Activated CD4-positive, alpha-beta T cell treated with anti-CD3 and anti-CD28 coated beads for 1 hour (primary cell): ENCODE measurements at regions not wholly inside any gene's neighbourhood (a gene's known extent, or its start where the extent isn't known, plus 50 kb on each side); places are given as distances from the start of the nearest gene placed in this dataset.
"Not testable (repeated sequence)": the region's sequence is repeated elsewhere in the genome, so short reads cannot be mapped to it uniquely, and the experiment has no call there.

Experiments used
- DNase-seq: peaks from one replicate; pipeline ENCODE4 v3.0.0-alpha.2; 2020

DNA sequence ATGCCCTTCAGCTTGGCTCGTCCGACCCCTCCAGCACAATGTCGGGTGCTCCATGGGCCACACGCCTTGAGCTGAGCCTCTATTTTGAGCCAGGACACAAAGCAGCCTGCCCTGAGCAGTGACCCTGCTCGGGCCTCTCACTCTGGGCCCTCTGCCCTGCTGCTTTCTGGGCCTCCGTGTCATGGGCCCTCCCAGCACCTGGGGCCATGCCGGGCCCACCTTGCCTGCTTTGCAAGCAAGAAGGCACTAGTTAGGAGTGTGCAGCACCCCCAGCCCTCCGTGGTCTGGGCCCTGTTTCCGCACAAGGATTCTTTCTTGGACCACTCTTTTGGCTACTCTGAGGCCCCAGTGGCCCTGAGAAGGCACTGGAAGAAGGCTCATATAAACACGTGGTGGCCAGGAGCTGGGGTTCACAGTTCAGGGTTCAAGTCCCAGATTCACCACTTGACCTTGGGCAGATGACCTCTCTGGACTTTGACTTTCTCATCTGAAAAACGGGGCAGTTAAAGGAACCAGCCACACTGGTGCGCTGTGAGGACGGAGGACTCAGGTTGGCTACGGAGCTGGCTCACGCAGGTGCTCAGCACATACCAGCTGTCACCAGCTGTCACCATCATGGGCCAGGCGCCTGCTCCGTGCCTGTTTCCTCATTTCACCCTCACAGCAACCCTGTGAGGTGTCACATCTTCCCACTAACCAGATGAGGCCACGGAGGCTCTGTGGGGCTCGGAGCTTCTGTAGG is 166.0 kb upstream of the GSE1 start:
- DNase-seq: no peak

DNA sequence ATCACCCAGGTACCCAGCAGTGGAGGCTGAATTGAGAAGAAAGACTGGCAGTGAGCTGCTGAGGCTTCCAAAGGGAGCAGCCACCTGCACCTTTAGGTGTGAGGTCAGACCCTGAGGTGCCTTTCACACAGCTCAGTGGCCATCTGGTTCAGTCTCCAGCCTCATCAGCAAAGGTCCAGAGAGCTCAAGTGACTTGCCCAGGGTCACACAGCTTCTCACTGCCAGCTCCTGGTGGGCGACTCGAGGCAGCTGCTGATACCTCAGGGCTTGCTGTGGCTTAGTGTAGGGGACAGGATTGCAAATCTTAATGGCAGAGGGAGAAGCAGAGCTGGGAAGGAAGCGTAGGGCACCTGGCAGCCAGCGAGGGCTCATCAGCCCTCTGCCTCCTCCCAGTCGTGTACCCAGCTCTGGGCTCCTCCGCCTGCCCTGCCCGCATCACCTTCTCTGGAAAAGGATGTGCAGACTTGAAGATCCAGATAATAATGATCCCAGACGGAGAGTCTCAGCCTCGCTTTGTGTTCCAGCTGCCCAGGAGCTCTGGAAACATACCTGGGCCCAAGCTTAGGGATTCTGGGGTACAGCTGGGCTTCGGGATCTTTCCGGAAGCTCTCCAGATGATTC is 165.3 kb upstream of the GSE1 start:
- DNase-seq: no peak

DNA sequence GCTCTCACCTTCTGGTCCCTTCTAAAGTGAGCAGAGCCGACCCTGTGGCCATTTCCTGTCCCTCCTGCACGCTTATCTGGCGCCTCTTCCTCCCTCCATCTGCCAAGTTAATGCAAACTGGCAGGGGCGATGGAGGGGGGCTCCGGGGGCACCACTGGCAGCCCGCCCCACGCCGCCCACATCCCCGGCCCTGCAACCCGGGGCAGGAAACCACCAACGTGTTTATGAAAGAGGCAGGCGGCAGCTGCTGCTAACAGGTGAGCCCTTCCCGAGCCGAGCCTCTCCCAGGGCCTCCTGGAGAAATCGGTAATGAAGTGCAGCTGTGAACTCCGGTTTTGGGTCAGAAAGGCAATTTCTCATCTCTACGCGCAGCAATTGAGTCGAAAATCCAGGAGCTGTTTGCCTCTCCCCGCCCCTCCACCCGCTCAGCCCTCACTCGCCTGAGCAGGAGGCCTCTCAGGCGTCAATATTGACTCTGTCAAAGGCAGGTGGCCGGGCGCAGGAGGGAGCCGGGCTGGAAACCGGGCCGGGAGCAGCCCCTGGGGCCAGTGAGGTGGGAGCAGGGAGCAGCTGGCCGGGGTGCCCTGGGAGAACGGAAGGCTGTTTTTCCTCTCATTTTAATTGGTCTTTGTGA is 164.4 kb upstream of the GSE1 start:
- peak; percentile 24 for DNase-seq

DNA sequence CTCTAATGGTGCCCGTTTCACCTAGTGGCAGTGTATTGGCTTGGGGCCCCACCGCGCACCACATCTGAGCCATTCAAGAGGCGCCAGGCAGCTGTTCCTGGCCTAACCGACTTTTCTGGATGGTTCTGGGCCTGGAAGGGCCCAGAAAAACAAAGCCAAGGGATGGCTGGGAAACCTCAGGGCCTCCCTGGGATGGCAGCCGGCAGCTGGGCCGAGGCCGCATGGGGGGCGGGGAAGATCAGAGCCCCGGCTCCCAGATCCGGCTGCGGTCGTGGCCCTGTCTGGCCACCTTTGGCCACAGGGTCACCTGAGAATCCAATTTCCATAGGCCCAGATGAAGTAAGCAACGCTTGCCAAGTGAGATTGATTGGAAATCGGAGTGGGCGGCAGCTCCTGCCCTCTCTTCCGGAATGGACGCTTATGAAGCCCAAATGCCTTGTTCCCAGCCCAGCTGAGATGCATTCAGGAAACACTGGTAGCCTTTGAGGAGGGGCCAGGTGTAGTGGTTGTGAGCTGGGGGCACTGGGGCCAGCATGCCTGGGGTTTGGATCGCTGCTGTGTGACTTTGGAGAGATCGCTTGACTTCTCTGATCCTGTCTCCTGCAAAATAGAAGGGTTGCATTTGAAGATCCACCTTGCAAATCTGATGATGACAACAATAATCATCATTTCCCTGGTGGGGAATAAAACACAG is 163.8 kb upstream of the GSE1 start:
- no peak for DNase-seq

DNA sequence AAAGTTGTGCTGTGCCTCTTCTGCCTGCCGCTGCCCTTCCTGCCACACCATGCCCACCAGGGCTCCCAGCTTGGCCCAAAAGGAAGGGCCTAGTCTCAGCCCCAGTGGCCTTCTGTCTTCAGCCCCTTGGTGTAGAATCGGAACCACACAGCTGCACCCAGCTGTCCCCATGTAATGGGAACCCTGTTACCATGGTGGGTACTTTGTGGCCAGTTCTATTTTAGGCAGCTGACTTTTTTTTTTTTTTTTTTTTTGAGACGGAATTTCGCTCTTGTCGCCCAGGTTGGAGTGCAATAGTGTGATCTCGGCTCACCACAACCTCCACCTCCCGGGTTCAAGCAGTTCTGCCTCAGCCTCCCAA is 163.3 kb upstream of the GSE1 start:
- DNase-seq: no peak

DNA sequence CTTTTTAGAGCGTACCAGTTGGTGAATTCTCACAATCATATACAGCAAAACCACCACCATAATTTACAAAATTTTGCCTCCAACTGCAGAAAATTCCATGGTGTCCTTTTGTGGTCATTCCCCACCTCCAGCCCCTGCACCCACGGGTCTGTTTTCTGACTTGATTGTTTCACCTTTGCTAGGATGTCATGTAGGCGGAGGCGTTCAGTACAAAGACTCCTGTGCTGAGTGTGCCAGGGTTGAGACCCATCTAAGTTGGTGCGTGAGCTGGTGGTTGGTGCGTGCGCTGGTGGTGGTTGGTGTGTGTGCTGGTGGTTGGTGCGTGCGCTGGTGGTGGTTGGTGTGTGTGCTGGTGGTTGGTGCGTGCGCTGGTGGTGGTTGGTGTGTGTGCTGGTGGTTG is 162.0 kb upstream of the GSE1 start:
- DNase-seq: not testable (repeated sequence)

DNA sequence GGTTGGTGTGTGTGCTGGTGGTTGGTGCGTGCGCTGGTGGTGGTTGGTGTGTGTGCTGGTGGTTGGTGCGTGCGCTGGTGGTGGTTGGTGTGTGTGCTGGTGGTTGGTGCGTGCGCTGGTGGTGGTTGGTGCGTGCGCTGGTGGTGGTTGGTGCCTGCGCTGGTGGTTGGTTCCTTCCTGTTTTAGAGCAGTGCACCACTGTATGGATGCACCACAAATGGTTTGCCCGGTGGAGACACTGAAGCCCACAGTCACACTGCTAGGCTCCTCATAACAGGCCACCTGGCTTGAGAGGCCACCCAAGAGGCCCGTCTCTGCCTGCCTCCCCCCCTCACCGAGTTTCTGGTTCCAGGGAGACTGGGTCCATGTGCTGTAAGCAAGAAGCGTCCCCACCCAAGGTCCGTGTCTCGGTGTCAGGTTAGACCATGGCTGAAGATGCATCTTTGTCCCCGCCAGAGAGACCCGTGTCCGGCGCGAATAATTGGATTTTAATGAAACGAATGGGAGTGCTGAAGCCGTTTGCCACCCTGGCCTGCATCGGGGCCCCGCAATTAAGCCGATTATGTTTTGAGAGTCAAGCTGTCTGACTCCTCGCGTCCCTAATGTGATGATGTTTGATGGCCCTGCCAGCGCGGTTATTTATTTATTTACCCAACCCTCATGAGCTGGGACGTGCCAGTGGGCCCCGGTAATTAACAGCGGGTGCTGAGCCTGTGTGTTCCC is 161.3 kb upstream of the GSE1 start:
- DNase-seq: no peak

DNA sequence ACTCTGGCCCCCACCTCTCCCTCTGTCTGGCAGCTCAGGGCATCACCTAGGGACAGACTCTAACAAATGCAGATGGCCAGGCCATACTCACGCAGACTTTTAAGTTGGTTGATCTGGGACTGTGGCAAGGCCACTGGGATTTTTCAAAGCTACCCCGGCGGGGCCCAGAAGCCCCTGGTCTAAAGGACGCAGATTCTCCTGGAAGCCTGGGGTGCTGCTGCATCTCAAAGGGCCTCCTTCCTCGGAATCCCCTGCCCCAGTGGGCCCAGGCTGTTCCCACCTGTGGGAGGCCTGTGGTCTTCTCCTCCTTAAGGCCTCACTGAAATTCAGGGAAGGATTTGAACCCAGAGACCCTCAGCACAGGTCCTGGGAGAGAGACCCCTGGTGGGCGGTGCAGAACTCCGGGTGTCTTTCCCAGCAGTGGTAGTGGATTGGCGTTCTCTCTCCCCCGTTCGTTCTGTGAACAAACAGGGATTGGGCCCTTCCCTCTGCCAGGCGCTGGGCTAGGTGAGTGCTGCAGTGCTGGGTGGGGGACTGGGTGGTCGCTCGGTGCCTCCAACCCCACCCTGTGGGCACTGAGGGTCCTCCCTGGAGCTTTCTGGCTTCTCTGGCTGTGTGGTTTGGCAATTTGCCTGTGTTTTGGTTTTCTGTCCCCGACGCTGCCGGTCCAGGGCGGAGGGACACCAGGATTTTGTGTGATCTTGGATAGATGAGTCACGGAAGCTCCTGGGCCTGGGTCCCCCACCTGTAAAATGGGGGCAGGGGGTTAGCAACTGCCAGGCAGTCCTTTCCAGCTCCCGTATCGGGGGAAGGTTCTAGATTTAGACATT is 160.5 kb upstream of the GSE1 start:
- DNase-seq: no peak

DNA sequence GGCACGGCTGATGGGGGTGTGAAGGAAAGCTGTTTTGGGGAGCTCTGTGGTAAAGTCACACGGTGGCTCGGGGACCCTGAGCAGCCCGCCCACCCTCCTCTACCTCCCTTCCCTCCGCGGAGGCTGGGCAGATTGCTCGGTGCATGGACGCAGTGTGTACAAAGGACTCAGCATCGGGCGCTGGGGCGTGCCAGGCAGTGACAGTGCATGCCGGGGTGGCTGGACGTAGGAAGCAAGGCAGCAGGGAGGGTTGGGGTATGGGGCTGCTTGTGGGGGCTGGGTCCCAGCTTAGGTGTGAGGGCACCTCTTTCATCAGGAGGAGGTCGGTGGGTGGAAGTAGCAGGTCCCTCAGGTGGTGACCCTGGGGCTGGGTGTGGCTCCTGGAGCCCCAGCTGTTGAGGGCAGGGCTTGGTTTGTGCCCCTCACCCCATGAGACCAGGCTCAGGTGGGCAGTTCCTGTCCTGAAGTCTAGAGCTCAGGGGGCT is 159.9 kb upstream of the GSE1 start:
- no peak for DNase-seq

DNA sequence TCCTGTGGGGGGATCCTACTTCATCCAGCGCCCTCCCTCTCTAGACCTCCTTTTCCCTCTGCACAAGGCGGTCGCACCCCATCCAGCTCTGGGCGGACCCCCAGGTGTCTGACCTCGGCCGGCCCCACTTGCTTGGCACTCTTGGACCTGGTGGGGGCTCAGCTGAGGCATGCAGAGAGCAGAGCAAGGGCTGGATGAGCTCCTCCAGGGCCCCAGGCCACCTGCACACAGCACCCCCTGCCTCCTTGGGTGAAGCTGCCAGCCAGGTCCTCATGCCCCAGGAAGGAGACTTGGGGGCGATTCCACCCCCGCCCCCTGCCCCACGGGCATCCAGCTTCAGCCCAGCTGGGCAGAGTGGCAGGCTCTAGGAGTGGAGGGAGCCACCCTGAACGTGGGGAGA is 159.4 kb upstream of the GSE1 start:
- no peak for DNase-seq

DNA sequence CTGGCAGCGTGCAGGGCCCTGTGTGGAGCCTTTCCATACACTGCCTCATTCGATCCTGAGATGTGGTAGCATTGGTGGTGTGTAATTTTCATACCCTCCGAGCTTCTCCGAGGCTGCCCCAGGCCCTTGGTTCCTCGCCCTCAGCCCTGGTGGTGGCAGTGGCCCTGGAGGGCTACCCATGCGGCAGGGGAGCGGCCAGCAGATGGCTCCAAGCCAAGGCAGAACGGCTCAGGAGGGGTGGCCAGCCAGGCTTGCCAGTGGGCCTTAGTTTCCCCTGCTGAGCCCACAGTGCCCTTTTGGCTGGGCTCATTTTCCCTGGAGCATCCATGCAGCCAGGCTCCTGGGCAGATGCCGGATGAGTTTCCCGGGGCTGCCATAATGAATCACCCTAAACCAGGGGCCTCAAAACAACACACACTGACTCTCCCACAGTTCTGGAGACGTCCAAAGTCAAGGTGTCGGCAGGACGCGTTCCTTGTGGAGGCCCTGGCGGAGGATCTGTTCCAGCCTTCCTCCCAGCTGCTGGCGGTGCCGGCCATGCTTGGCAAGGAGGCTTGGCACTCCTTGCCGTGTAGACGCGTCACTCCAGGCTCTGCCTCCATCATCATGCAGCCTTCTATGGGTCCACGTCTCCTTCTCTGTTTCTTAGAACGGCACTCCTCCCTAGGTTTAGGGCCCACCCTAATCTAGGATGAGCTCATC is 158.8 kb upstream of the GSE1 start:
- no peak for DNase-seq

DNA sequence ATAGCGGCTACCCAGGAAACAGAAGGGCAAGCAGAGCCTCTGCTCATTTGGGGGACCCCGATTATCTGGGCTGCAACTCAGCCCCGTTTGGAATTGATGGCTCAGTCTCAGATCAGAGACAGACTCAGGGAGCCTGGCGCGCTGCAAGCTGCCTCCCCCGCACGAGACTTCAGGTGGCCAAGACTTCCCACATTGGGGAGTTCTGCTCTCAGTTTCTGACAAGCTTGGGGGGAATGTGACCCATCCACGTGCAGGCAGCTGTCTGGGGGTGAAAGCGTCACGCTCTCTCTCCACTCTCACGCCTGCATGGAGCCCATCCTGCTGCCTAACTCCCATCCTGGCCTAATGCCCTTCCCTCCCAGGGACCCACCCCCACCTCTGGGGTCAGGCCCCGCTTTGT is 157.6 kb upstream of the GSE1 start:
- no peak for DNase-seq

DNA sequence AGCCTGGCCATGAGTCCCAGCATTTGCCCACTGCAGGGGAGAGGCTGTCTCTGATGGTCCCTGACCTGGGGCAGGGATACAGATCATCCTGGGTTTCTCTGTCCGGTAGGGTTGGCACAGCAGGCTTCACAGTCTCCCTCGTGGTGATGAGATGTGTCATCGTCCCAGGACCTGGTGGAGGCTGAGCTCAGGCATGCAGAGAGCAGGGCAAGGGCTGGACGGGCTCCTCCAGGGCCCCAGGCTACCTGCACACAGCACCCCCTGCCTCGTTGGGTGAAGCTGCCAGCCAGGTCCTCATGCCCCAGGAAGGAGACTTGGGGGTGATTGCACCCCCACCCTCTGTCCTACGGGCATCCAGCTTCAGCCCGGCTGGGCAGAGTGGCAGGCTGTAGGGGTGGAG is 155.8 kb upstream of the GSE1 start:
- DNase-seq: no peak

DNA sequence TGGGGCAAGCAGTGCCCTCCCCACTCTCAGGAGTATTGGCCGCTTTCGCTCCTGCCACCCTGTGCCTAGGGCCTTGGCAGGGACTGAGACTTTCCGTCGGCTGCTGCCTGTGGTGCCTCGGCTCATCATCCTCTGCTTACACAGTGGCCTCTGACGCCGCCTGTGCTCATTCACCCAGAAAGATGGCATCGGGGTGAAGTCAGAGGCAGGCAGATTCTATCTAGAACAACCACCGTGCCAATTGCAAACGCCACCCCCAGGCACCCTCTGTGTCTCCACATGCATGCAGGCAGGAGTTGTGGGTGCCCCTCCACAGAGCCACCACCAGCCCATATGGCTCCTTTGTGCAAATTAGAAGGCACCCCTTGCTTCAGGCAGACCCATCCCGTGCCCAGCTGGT is 154.2 kb upstream of the GSE1 start:
- DNase-seq: no peak

DNA sequence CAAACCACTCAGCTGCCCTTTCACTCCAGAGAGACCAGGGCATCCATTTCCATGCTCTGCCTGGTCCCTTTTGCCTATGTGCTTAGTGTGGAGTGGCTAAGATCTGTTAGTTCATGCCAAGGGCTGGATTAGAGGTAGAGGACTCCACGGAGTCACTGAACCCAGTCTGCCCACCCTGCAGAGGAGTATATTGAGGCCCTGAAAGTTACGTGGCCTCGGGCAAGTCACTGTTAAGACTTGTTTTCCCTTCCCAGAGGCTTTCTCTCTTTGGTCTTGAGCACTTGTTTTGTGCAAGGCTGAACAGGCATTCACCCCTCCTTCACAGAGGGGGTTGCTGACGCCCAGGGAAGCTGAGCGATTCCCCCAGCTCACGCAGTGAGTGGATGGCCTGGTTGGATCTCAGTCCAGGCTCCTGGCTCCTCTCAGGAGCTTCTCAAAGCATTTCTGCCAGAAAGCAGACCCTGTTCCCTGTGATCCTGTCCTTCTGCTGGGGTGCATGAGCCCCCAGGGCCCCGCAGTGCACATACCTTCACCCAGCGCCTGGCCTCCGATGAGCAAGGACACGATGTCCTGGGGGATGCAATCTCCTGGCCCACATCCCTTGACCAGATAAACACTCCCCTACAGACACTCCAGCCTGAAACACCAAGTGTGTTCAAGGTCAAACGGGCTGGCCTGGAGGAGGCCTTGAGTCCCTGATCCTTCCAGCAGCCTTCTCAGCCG is 153.4 kb upstream of the GSE1 start:
- DNase-seq: no peak

DNA sequence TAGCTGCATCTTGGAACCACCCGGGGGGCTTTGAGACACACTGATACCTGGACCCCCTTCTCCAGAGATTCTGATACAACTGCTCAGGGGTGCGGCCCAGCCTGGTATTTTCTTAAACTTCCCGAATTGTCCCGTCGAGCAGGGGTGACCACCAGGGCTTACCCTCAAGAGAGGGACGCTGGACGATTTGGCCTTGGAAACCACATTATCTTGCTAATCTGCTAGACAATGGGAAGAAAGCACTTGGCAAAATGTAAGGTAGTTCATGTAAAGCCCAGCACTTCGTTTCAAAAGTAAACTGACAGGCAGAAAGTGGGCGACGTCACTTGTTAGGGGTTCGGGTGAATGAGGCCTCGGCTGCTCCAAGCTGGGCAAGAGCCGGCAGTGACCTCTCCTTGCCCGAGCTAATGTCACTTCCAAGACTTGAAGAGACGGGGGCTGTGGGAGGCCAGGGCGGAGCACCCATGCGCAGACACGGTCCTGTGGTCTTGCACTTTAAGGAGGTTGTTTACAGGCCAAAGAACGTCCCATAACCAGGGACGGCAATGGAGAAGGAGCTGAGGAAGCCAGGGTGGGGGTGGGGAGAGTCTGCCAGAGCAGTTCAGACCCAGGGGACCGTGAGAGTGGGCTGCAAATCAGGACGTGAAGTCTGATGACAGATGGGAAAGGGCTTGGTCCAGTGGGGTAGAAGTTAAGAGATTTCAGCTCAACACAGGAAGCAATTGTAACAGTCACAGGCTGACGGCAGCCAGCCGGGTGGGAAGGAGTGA is 152.7 kb upstream of the GSE1 start:
- no peak for DNase-seq

DNA sequence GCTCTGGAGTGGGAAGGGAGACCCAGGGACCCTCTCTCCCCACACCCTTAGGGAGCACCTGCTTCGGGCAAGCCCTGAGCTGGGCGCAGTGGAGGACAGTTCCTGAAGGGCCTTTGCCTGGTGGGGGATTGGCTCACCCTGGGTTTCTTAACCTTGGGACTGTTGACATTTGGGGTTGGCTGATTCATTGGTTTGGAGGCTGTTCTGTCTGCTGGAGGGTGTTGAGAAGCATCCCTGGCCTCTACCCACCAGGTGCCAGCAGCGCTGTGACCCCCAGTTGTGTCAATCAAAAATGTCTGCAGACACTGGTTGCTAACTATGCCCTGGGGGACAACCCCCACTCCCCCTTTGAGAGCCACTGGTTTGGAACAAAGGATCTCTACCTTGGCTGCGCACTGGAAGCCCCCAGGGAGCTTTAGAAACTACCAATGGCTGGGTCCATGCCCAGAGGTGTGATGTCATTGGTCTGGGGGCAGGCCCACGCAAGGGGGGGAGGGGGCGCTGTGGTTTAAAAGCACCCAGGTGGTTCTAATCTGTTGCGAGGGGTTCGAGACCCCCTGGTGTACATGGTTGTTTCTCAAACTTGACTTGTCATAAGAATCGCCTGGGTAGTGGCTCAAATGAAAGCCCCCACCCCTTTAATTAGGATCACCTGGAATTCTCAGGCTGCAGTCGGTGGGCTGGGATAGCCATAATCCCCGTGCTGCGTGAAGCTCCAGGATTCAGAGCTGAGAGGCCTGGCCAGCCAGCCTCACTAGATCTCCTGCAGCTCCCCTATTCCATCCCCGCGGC is 151.9 kb upstream of the GSE1 start:
- no peak for DNase-seq

DNA sequence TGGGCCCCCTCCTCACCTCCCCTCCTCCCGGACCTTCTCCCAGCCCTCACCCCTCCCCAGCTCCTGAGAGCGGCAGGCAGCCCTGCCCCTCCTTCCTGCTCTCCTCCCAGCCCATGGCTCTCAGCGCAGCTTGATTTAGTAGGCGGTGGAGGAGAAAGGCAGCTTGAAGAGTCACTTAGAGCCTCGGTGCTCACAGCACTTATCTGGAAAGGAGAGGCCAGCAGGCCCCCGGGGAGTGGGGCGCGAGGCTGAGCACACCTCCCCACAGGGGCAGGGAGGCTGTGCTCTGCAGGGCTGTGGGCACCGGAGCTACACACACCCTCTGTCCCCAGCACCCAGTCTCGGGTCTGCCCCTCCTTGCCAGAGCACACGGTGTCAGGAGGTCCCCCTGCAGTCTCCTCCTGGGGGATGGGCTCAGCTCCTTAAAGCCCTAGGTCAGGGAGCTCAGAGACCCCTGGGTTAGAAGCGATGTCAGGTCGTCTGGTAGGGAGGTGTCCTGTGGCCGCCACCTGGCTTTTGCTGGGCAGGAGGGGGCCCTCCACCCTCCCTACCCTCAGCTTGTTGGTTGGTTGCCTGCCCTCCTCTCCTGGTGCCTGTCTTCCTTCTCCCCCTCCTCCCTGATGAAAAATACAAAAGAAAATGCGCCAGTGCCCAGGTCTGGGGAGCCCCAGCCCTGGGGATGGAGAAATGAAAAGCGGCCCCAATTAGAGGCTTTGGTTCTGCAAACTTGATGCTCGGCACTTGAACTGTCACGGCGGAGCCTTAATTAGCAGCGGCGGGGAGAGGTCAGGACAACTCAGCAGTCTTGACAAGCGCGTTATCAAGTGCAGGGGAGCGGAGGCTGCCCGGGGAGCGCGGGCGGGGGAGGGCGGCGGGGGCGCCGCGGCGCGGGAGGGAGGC is 151.1 kb upstream of the GSE1 start:
- no peak for DNase-seq
